Muscle layer of duodenum (tissue), 2 donors: ENCODE measurements at regions not wholly inside any gene's neighbourhood (a gene's known extent, or its start where the extent isn't known, plus 50 kb on each side); places are given as distances from the start of the nearest gene placed in this dataset.

Experiments
- H3K27ac ChIP-seq: one replicate; pipeline ENCODE4 v1.7.0; 2013; ENCODE audit warnings: mild to moderate bottlenecking, low read length
- H3K27me3 ChIP-seq: one replicate; pipeline ENCODE4 v1.7.0; 2013; ENCODE audit warnings: low read depth, mild to moderate bottlenecking, control low read depth, low read length
- H3K36me3 ChIP-seq, 2 donors: one replicate each; pipeline ENCODE4 v1.7.0; 2013; ENCODE audit warnings: low read length in 2 of 2, control low read depth in 1 of 2, mild to moderate bottlenecking in 1 of 2; ENCODE audit not compliant: insufficient read depth in 2 of 2, control insufficient read depth in 1 of 2
- H3K4me1 ChIP-seq, 2 donors: one replicate each; pipeline ENCODE4 v1.7.0; 2013; ENCODE audit warnings: low read length in 2 of 2, mild to moderate bottlenecking in 2 of 2, control low read depth in 1 of 2, moderate library complexity in 1 of 2; ENCODE audit not compliant: insufficient read depth in 2 of 2, control insufficient read depth in 1 of 2
- H3K4me3 ChIP-seq, 2 donors: one replicate each; pipeline ENCODE4 v1.7.0; 2013; ENCODE audit warnings: low read length in 2 of 2, low read depth in 1 of 2, mild to moderate bottlenecking in 1 of 2
- H3K9me3 ChIP-seq, 2 donors: one replicate each; pipeline ENCODE4 v1.7.0; 2013; ENCODE audit warnings: low read length in 2 of 2, control low read depth in 1 of 2, mild to moderate bottlenecking in 1 of 2; ENCODE audit not compliant: control insufficient read depth in 1 of 2
- donor health status: healthy.

GRCh38 chr3:24972491-24972890, 455.6 kb upstream of the RARB start:
- H3K27me3 ChIP-seq = no peaks in the 10 kb centered on the region
- no peaks in the 10 kb centered on the region for H3K4me1 ChIP-seq
- H3K9me3 ChIP-seq = no peaks in the 10 kb centered on the region
- no peak overlapping the region for H3K4me3 ChIP-seq
- H3K36me3 ChIP-seq = no peaks in the 10 kb centered on the region
- no peak overlapping the region for H3K27ac ChIP-seq

- Histone ChIP-seq H3K36me3 (no peaks in the 10 kb centered on the region), H3K9me3 (no peaks in the 10 kb centered on the region)
Measured at GRCh38 chr3:24981309-24981708, 446.8 kb upstream of the RARB start.

GRCh38 chr3:24981924-24982323, 446.1 kb upstream of the RARB start:
- Histone ChIP-seq H3K9me3 (no peaks in the 10 kb centered on the region), H3K27me3 (no peaks in the 10 kb centered on the region), H3K4me1 (peaks cover 0 to 5% of the 10 kb centered on the region in 2 donors), H3K4me3 (no peak overlapping the region), H3K27ac (no peak overlapping the region), H3K36me3 (no peaks in the 10 kb centered on the region)

More at GRCh38 chr3:24981309-24981708, 446.8 kb upstream of the RARB start:
- no peak overlapping the region for H3K4me3 ChIP-seq
- no peaks in the 10 kb centered on the region for H3K27me3 ChIP-seq
- H3K27ac ChIP-seq = no peak overlapping the region
- peaks cover 0 to 5% of the 10 kb centered on the region in 2 donors for H3K4me1 ChIP-seq

- H3K27ac ChIP-seq = no peak overlapping the region
Measured at GRCh38 chr3:24985668-24986067, 442.4 kb upstream of the RARB start.

GRCh38 chr3:24986612-24987011, 441.5 kb upstream of the RARB start:
- peaks cover 0 to 5% of the 10 kb centered on the region in 2 donors for H3K4me1 ChIP-seq
- H3K9me3 ChIP-seq = no peaks in the 10 kb centered on the region
- no peaks in the 10 kb centered on the region for H3K36me3 ChIP-seq
- no peak overlapping the region for H3K4me3 ChIP-seq
- H3K27ac ChIP-seq = no peak overlapping the region
- H3K27me3 ChIP-seq = no peaks in the 10 kb centered on the region

More at GRCh38 chr3:24985668-24986067, 442.4 kb upstream of the RARB start:
- Histone ChIP-seq H3K9me3 (no peaks in the 10 kb centered on the region), H3K4me3 (no peak overlapping the region), H3K4me1 (peaks cover 0 to 5% of the 10 kb centered on the region in 2 donors), H3K27me3 (no peaks in the 10 kb centered on the region), H3K36me3 (no peaks in the 10 kb centered on the region)

GRCh38 chr3:24999357-24999756, 428.7 kb upstream of the RARB start:
- Histone ChIP-seq H3K9me3 (no peaks in the 10 kb centered on the region), H3K27ac (no peak overlapping the region), H3K4me3 (no peak overlapping the region), H3K27me3 (no peaks in the 10 kb centered on the region), H3K4me1 (peaks cover 0 to 14% of the 10 kb centered on the region in 2 donors), H3K36me3 (no peaks in the 10 kb centered on the region)

GRCh38 chr3:25000971-25001591, 427.0 kb upstream of the RARB start:
- H3K9me3 ChIP-seq = no peaks in the 10 kb centered on the region
- H3K4me3 ChIP-seq = no peak overlapping the region
- no peaks in the 10 kb centered on the region for H3K36me3 ChIP-seq
- no peak overlapping the region for H3K27ac ChIP-seq
- H3K27me3 ChIP-seq = no peaks in the 10 kb centered on the region
- peaks cover 0 to 14% of the 10 kb centered on the region in 2 donors for H3K4me1 ChIP-seq

- no peaks in the 10 kb centered on the region for H3K9me3 ChIP-seq
- H3K27me3 ChIP-seq = no peaks in the 10 kb centered on the region
- no peak overlapping the region for H3K27ac ChIP-seq
- no peaks in the 10 kb centered on the region for H3K36me3 ChIP-seq
- peaks cover 0 to 14% of the 10 kb centered on the region in 2 donors for H3K4me1 ChIP-seq
- H3K4me3 ChIP-seq = no peak overlapping the region
Measured at GRCh38 chr3:25002052-25002451, 426.0 kb upstream of the RARB start.

- Histone ChIP-seq H3K27me3 (no peaks in the 10 kb centered on the region), H3K9me3 (no peaks in the 10 kb centered on the region), H3K4me1 (peaks cover 0 to 5% of the 10 kb centered on the region in 2 donors), H3K27ac (no peak overlapping the region), H3K4me3 (no peak overlapping the region), H3K36me3 (no peaks in the 10 kb centered on the region)
Measured at GRCh38 chr3:25007974-25008658, 419.9 kb upstream of the RARB start.

- no peak overlapping the region for H3K4me3 ChIP-seq
- H3K27ac ChIP-seq = no peak overlapping the region
- H3K27me3 ChIP-seq = no peaks in the 10 kb centered on the region
- H3K4me1 ChIP-seq = peaks cover 0 to 5% of the 10 kb centered on the region in 2 donors
- no peaks in the 10 kb centered on the region for H3K36me3 ChIP-seq
- no peaks in the 10 kb centered on the region for H3K9me3 ChIP-seq
Measured at GRCh38 chr3:25009665-25010064, 418.4 kb upstream of the RARB start.

GRCh38 chr3:25015599-25015998, 412.5 kb upstream of the RARB start:
- Histone ChIP-seq H3K36me3 (no peaks in the 10 kb centered on the region), H3K9me3 (no peaks in the 10 kb centered on the region), H3K27ac (no peak overlapping the region), H3K27me3 (no peaks in the 10 kb centered on the region), H3K4me1 (no peaks in the 10 kb centered on the region), H3K4me3 (no peak overlapping the region)
